GM12878 (cell line): ENCODE measurements at regions not wholly inside any gene's neighbourhood (a gene's known extent, or its start where the extent isn't known, plus 50 kb on each side); places are given as distances from the start of the nearest gene placed in this dataset.

Source experiments
- ATAC-seq: fragments of 200-7000 bp; cut with Tn5 transposase; 3 replicates; pipeline ENCODE4 v1.9.1; 2020; ENCODE audit warnings: mild to moderate bottlenecking, moderate library complexity
- BruUV-seq: library from RNA; stranded (reverse); fragments of 400-500 nt; replicated peaks from 2 replicates; lab custom pipeline; 2021; lab: Mats Ljungman, UMichigan
- CTCF ChIA-PET: fragments of 300-600 bp; sonication (Branson Sonifier 250); formaldehyde crosslinking; extraction: SDS; loops from one replicate; lab custom pipeline; 2021; ENCODE audit warnings: inconsistent platforms; lab: Yijun Ruan, JAX
- POLR2A ChIA-PET: fragments of 350-600 bp; formaldehyde crosslinking; extraction: SDS; loops from one replicate; lab custom pipeline; 2021; ENCODE audit warnings: inconsistent platforms; lab: Charles Lee
- RAD21 ChIA-PET: fragments of 300-600 bp; sonication (Branson Sonifier 250); formaldehyde crosslinking; loops from one replicate; lab custom pipeline; 2023; ENCODE audit warnings: antibody characterized with exemption; ENCODE audit not compliant: unreplicated experiment; lab: Charles Lee
- SMC1A ChIA-PET: fragments of 300-600 bp; sonication (Branson Sonifier 250); formaldehyde crosslinking; loops from one replicate; lab custom pipeline; 2023; ENCODE audit not compliant: unreplicated experiment, uncharacterized antibody; lab: Charles Lee
- DNase-seq: peaks from one replicate; pipeline ENCODE4 v3.0.0-alpha.2; 2011; ENCODE audit warnings: low read depth, low spot score
- FAIRE-seq: peaks from 3 replicates; lab custom pipeline; 2011; peaks lifted over from hg19 to GRCh38; lab: Jason Lieb, UNC
- H2AFZ ChIP-seq: 2 replicates; pipeline ENCODE4 v1.6.0; 2011; ENCODE audit warnings: low read depth, low read length, control low read depth; ENCODE audit not compliant: control insufficient read depth
- H3K27ac ChIP-seq: 2 replicates; pipeline ENCODE4 v1.5.1; 2011; ENCODE audit warnings: control low read depth; ENCODE audit not compliant: control insufficient read depth, insufficient read depth
- H3K27me3 ChIP-seq, 2 experiments: replicated peaks in 1 of 2; 2 replicates each; pipeline versions ENCODE4 v1.6.0 to v1.6.1; 2011; ENCODE audit warnings: low read length in 1 of 2; ENCODE audit not compliant: control insufficient read depth in 2 of 2, insufficient read depth in 2 of 2
- H3K36me3 ChIP-seq, 2 experiments: 2 replicates each; pipeline ENCODE4 v1.5.1; 2011; ENCODE audit warnings: low read length in 1 of 2; ENCODE audit not compliant: control insufficient read depth in 2 of 2, insufficient read depth in 2 of 2
- H3K4me1 ChIP-seq: 2 replicates; pipeline ENCODE4 v1.6.1; 2011; ENCODE audit warnings: mild to moderate bottlenecking, low read length, moderate library complexity, mixed read lengths; ENCODE audit not compliant: control insufficient read depth, insufficient read depth
- H3K4me2 ChIP-seq: 2 replicates; pipeline ENCODE4 v1.6.0; 2011; ENCODE audit warnings: control low read depth; ENCODE audit not compliant: control insufficient read depth, insufficient read depth
- H3K4me3 ChIP-seq: fragments of 200-600 bp; sonication (generic); 2 replicates; pipeline ENCODE4 v1.5.1; 2016
- H3K79me2 ChIP-seq: 2 replicates; pipeline ENCODE4 v1.6.0; 2011; ENCODE audit warnings: low read length; ENCODE audit not compliant: control insufficient read depth, insufficient read depth
- H3K9ac ChIP-seq: 2 replicates; pipeline ENCODE4 v1.8.0; 2011; ENCODE audit warnings: low read length, control low read depth, mixed read lengths; ENCODE audit not compliant: control insufficient read depth, insufficient read depth
- H3K9me3 ChIP-seq: replicated peaks from 3 replicates; pipeline ENCODE4 v1.5.1; 2011; ENCODE audit warnings: mild to moderate bottlenecking, low read length; ENCODE audit not compliant: control insufficient read depth, insufficient read depth
- H4K20me1 ChIP-seq: 2 replicates; pipeline ENCODE4 v1.6.0; 2011; ENCODE audit not compliant: control insufficient read depth, insufficient read depth
- BACH1 ChIP-seq: fragments of 450-650 bp; IDR thresholded peaks from 2 replicates; pipeline ENCODE4 v1.6.1; 2017; ENCODE audit warnings: mild to moderate bottlenecking, borderline replicate concordance
- BRCA1 ChIP-seq: IDR thresholded peaks from 2 replicates; pipeline ENCODE4 v1.6.1; 2011; ENCODE audit warnings: low read depth, low read length, improper control_type of control experiment
- CBX5 ChIP-seq: sonication (generic); IDR thresholded peaks from 2 replicates; pipeline ENCODE4 v1.6.1; 2016; ENCODE audit warnings: low read depth, moderate library complexity, mild to moderate bottlenecking, inconsistent platforms
- CREM ChIP-seq: IDR thresholded peaks from 2 replicates; pipeline ENCODE4 v1.6.1; 2014; ENCODE audit warnings: antibody characterized with exemption, low read depth
- EP300 ChIP-seq, 2 experiments: fragments of 150-350 bp in 1 of 2; IDR thresholded peaks; 2 replicates each; pipeline ENCODE4 v1.6.1; 2011 to 2012; ENCODE audit warnings: low read depth in 2 of 2, low read length in 2 of 2, borderline replicate concordance in 1 of 2, improper control_type of control experiment in 1 of 2, inconsistent platforms in 1 of 2; ENCODE audit not compliant: control insufficient read depth in 1 of 2
- EZH2 ChIP-seq: IDR thresholded peaks from 2 replicates; pipeline ENCODE4 v1.6.1; 2012; ENCODE audit warnings: low read depth, mild to moderate bottlenecking, control low read depth, inconsistent platforms, low read length, borderline replicate concordance; ENCODE audit not compliant: control insufficient read depth
- KAT2A ChIP-seq: conservative IDR thresholded peaks from 2 replicates; pipeline ENCODE4 v1.6.1; 2011; ENCODE audit warnings: low read depth, low read length; ENCODE audit not compliant: control insufficient read depth
- MEF2A ChIP-seq: IDR thresholded peaks from 2 replicates; pipeline ENCODE4 v1.6.1; 2011; ENCODE audit warnings: low read depth, mild to moderate bottlenecking, low read length, moderate library complexity; ENCODE audit not compliant: insufficient read depth
- MYB ChIP-seq: fragments of 150-350 bp; IDR thresholded peaks from 2 replicates; pipeline ENCODE4 v1.6.1; 2014; ENCODE audit warnings: mild to moderate bottlenecking, low read depth, low read length, borderline replicate concordance
- NRF1 ChIP-seq: conservative IDR thresholded peaks from 2 replicates; pipeline ENCODE4 v1.6.1; 2011; ENCODE audit warnings: mild to moderate bottlenecking, low read depth, low read length, improper control_type of control experiment
- RAD21 ChIP-seq: IDR thresholded peaks from 2 replicates; pipeline ENCODE4 v1.6.1; 2011; ENCODE audit warnings: mild to moderate bottlenecking, low read depth, low read length, moderate library complexity; ENCODE audit not compliant: insufficient read depth
- RAD51 ChIP-seq: fragments of 450-650 bp; IDR thresholded peaks from 2 replicates; pipeline ENCODE4 v1.6.1; 2016; ENCODE audit warnings: moderate library complexity, mild to moderate bottlenecking, inconsistent platforms
- SREBF2 ChIP-seq: IDR thresholded peaks from 2 replicates; pipeline ENCODE4 v1.6.1; 2012; ENCODE audit warnings: mild to moderate bottlenecking, low read length
- TCF12 ChIP-seq: IDR thresholded peaks from 2 replicates; pipeline ENCODE4 v1.6.1; 2011; ENCODE audit warnings: low read depth, mild to moderate bottlenecking, low read length
- ZNF217 ChIP-seq: fragments of 450-650 bp; IDR thresholded peaks from 2 replicates; pipeline ENCODE4 v1.6.1; 2017; ENCODE audit warnings: antibody characterized with exemption, mild to moderate bottlenecking
- WGBS: methylation state at CpG from one replicate; pipeline ENCODE4 v1.1.6; 2016; ENCODE audit warnings: low lambda C conversion rate; ENCODE audit not compliant: insufficient replicate concordance, insufficient coverage; ENCODE audit errors: missing lambda C conversion rate; 5-methylcytosine and 5-hydroxymethylcytosine counted together
- in situ Hi-C: fragments of 300-500 bp; cut with MboI; formaldehyde crosslinking; loops from 9 replicates; pipeline ENCODE4 v1.14.3; 2018; ENCODE audit warnings: mixed read lengths
- intact Hi-C: fragments of 100-400 bp; cut with micrococcal nuclease; formaldehyde crosslinking; loops from one replicate; pipeline ENCODE4 v1.14.2; 2022; ENCODE audit not compliant: unreplicated experiment
- TF ChIP-seq, protein P1 (sequence below): IDR thresholded peaks from 2 replicates; pipeline ENCODE4 v1.6.1; 2011; ENCODE audit warnings: borderline replicate concordance, low read depth, mild to moderate bottlenecking, moderate library complexity, mixed read lengths, low read length; ENCODE audit not compliant: insufficient read depth; ENCODE audit errors: extremely low read length
- TF ChIP-seq, protein P2 (sequence below): IDR thresholded peaks from 2 replicates; pipeline ENCODE4 v1.6.1; 2012; ENCODE audit warnings: low read depth, low read length, improper control_type of control experiment
- TF ChIP-seq, protein P3 (sequence below): fragments of 450-650 bp; IDR thresholded peaks from 2 replicates; pipeline ENCODE4 v1.6.1; 2018; ENCODE audit warnings: borderline replicate concordance, mild to moderate bottlenecking; ENCODE audit not compliant: partially characterized antibody
- TF ChIP-seq, protein P4 (sequence below): IDR thresholded peaks from 2 replicates; pipeline ENCODE4 v1.6.1; 2011; ENCODE audit warnings: low read depth, mild to moderate bottlenecking, low read length, moderate library complexity, borderline replicate concordance; ENCODE audit errors: extremely low read depth

DNA sequence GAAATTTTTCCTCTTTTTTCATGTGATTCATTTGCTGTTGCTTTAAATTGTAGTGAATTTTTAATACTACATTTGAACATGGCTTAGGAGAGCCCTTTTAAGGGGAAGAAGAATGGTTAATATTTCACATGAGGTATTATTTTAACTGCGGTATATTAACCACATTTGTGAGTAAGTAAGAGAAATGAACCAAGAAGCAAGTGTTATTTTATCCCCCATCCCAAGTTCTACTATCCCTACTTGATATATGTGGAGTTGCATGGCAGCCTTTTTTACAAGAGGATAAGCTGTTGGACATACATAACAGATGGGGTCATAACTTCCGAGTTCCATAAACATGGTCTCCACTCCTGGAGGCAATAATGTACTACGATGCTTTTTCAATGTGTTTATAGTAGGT lies 623.3 kb downstream of the LRFN5 start (continued):
- TF ChIP-seq, protein P1, sequence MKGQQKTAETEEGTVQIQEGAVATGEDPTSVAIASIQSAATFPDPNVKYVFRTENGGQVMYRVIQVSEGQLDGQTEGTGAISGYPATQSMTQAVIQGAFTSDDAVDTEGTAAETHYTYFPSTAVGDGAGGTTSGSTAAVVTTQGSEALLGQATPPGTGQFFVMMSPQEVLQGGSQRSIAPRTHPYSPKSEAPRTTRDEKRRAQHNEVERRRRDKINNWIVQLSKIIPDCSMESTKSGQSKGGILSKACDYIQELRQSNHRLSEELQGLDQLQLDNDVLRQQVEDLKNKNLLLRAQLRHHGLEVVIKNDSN = no peak
- TF ChIP-seq TCF12 (no peak), BACH1 (no peak), EP300 (IDR thresholded peaks at IDR 0.05; ENCODE audit: borderline replicate concordance in 1 of 2, control insufficient read depth in 1 of 2, low read depth in 2 of 2, low read length in 2 of 2) (no peak), RAD21 (no peak)
- TF ChIP-seq, all 136 proteins: peak for 0

DNA sequence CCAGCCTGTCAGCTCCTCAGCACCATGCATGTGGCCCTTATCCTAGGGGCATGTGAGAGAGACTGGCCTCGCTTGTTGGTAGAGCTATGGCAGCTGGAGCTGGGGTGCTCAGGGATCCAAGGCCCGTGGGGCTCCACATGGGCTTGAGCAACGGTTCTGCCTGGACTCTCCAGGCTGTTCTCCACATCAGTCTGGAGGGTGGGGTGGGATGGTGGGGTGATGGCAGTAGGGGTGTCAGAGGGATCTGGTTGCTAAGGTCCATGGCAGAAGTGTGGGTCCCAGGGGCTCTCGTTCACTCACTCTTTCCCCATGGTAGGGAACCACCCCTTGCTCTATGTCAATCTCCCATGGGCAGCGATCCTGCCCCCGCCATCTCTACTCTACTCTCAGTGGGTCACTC lies 622.6 kb downstream of the LRFN5 start:
- ChIA-PET RAD21 (no interaction called here), POLR2A (no interaction called here), CTCF (interaction anchor here (1.2 kb wide), 1 partner anchor 315 kb away, joined by 3 read pairs; no protein-coding TSS in a partner anchor), SMC1A (interaction anchor here (1.2 kb wide), 1 partner anchor 37 kb away, joined by 3 read pairs; no protein-coding TSS in a partner anchor)
- H3K4me2 ChIP-seq = no peak overlapping the region
- no peak overlapping the region for H3K27ac ChIP-seq
- DNase-seq (no peak), FAIRE-seq (no peak), ATAC-seq (no peak)
- no peaks in the 10 kb centered on the region for H3K27me3 ChIP-seq
- 14% methylated on average over 6 of the region's 6 CpGs for WGBS
- H3K4me3 ChIP-seq = no peak overlapping the region
- no peaks in the 10 kb centered on the region for H3K36me3 ChIP-seq
- no TSS peak for BruUV-seq
- no peak overlapping the region for H2AFZ ChIP-seq
- in situ Hi-C loops = no loop called here
- 0 out of 2 replicates have a peak, but pooled peaks cover under 1% of the 10 kb centered on the region for H3K4me1 ChIP-seq
- intact Hi-C loops = no loop called here
- no peak overlapping the region for H3K9ac ChIP-seq
- H4K20me1 ChIP-seq = no peaks in the 10 kb centered on the region
- no peaks in the 10 kb centered on the region for H3K9me3 ChIP-seq
- H3K79me2 ChIP-seq = no peaks in the 10 kb centered on the region
- TF ChIP-seq CBX5 (no peak), EZH2 (no peak), KAT2A (no peak), RAD51 (no peak), NRF1 (no peak), CREM (no peak), ZNF217 (no peak), MYB (no peak), MEF2A (no peak), BRCA1 (no peak), SREBF2 (no peak)
- TF ChIP-seq, protein P2, sequence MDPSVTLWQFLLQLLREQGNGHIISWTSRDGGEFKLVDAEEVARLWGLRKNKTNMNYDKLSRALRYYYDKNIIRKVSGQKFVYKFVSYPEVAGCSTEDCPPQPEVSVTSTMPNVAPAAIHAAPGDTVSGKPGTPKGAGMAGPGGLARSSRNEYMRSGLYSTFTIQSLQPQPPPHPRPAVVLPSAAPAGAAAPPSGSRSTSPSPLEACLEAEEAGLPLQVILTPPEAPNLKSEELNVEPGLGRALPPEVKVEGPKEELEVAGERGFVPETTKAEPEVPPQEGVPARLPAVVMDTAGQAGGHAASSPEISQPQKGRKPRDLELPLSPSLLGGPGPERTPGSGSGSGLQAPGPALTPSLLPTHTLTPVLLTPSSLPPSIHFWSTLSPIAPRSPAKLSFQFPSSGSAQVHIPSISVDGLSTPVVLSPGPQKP = no peak
- TF ChIP-seq, protein P3, sequence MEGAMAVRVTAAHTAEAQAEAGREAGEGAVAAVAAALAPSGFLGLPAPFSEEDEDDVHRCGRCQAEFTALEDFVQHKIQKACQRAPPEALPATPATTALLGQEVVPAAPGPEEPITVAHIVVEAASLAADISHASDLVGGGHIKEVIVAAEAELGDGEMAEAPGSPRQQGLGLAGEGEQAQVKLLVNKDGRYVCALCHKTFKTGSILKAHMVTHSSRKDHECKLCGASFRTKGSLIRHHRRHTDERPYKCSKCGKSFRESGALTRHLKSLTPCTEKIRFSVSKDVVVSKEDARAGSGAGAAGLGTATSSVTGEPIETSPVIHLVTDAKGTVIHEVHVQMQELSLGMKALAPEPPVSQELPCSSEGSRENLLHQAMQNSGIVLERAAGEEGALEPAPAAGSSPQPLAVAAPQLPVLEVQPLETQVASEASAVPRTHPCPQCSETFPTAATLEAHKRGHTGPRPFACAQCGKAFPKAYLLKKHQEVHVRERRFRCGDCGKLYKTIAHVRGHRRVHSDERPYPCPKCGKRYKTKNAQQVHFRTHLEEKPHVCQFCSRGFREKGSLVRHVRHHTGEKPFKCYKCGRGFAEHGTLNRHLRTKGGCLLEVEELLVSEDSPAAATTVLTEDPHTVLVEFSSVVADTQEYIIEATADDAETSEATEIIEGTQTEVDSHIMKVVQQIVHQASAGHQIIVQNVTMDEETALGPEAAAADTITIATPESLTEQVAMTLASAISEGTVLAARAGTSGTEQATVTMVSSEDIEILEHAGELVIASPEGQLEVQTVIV = no peak
- TF ChIP-seq, protein P4, sequence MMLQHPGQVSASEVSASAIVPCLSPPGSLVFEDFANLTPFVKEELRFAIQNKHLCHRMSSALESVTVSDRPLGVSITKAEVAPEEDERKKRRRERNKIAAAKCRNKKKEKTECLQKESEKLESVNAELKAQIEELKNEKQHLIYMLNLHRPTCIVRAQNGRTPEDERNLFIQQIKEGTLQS = no peak
